Esophagus squamous epithelium (tissue), 4 donors: ENCODE measurements at regions not wholly inside any gene's neighbourhood (a gene's known extent, or its start where the extent isn't known, plus 50 kb on each side); places are given as distances from the start of the nearest gene placed in this dataset.

Source experiments
- POLR2A ChIP-seq, 4 donors: fragments of 450-650 bp; IDR thresholded peaks; one replicate each; pipeline ENCODE4 v1.6.1; 2017; ENCODE audit warnings: antibody characterized with exemption in 4 of 4, mild to moderate bottlenecking in 4 of 4, moderate library complexity in 3 of 4
- TF ChIP-seq, protein P1 (sequence below), 6 experiments: fragments of 450-650 bp in 4 of 6; fragments of 200-600 bp in 2 of 6; sonication (generic) in 2 of 6; IDR thresholded peaks; one replicate each; pipeline ENCODE4 v1.5.1; 2016 to 2019; ENCODE audit warnings: antibody characterized with exemption in 6 of 6, mild to moderate bottlenecking in 4 of 6, moderate library complexity in 4 of 6

GRCh38 chr3:124298301-124298700 is 306.4 kb upstream of the ROPN1 start:
- TF ChIP-seq, protein P1, sequence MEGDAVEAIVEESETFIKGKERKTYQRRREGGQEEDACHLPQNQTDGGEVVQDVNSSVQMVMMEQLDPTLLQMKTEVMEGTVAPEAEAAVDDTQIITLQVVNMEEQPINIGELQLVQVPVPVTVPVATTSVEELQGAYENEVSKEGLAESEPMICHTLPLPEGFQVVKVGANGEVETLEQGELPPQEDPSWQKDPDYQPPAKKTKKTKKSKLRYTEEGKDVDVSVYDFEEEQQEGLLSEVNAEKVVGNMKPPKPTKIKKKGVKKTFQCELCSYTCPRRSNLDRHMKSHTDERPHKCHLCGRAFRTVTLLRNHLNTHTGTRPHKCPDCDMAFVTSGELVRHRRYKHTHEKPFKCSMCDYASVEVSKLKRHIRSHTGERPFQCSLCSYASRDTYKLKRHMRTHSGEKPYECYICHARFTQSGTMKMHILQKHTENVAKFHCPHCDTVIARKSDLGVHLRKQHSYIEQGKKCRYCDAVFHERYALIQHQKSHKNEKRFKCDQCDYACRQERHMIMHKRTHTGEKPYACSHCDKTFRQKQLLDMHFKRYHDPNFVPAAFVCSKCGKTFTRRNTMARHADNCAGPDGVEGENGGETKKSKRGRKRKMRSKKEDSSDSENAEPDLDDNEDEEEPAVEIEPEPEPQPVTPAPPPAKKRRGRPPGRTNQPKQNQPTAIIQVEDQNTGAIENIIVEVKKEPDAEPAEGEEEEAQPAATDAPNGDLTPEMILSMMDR (IDR thresholded peaks at IDR 0.05) = no peak
- TF ChIP-seq POLR2A (IDR thresholded peaks at IDR 0.05) = no peak
